GM23338 (cell line): ENCODE measurements at regions not wholly inside any gene's neighbourhood (a gene's known extent, or its start where the extent isn't known, plus 50 kb on each side); places are given as distances from the start of the nearest gene placed in this dataset.

Source experiments
- ATAC-seq: fragments of 200-7000 bp; cut with Tn5 transposase; 3 replicates; pipeline ENCODE4 v1.9.1; 2020
- DNase-seq: peaks from one replicate; pipeline ENCODE4 v3.0.0-alpha.2; 2015; ENCODE audit warnings: low spot score
- H2AFZ ChIP-seq: fragments of 200-600 bp; sonication (generic); 2 replicates; pipeline ENCODE4 v1.8.0; 2016; ENCODE audit warnings: antibody characterized with exemption, mild to moderate bottlenecking, moderate library complexity
- H3F3A ChIP-seq: fragments of 200-600 bp; sonication (generic); replicated peaks from 2 replicates; pipeline ENCODE4 v1.8.0; 2017; ENCODE audit warnings: antibody characterized with exemption, mixed run types, low read depth
- H3K27ac ChIP-seq: fragments of 200-600 bp; sonication (generic); 2 replicates; pipeline ENCODE4 v1.6.1; 2016; ENCODE audit warnings: low read depth
- H3K27me3 ChIP-seq: fragments of 200-600 bp; sonication (generic); 2 replicates; pipeline ENCODE4 v1.8.0; 2016; ENCODE audit warnings: mild to moderate bottlenecking, mixed run types, moderate library complexity; ENCODE audit not compliant: insufficient read depth
- H3K36me3 ChIP-seq: fragments of 200-600 bp; sonication (generic); 2 replicates; pipeline ENCODE4 v1.8.0; 2016; ENCODE audit warnings: mild to moderate bottlenecking; ENCODE audit not compliant: insufficient read depth
- H3K4me1 ChIP-seq: fragments of 200-600 bp; sonication (generic); 2 replicates; pipeline ENCODE4 v1.8.0; 2016; ENCODE audit warnings: mild to moderate bottlenecking, moderate library complexity; ENCODE audit not compliant: insufficient read depth
- H3K4me2 ChIP-seq: fragments of 200-600 bp; sonication (generic); 2 replicates; pipeline ENCODE4 v1.7.1; 2017; ENCODE audit warnings: mixed run types
- H3K4me3 ChIP-seq: fragments of 200-600 bp; sonication (generic); 2 replicates; pipeline ENCODE4 v1.6.1; 2016; ENCODE audit warnings: mixed run types
- H3K79me2 ChIP-seq: fragments of 200-600 bp; sonication (generic); replicated peaks from 2 replicates; pipeline ENCODE4 v1.8.0; 2017; ENCODE audit warnings: mild to moderate bottlenecking; ENCODE audit not compliant: insufficient read depth
- H3K9me2 ChIP-seq: fragments of 200-600 bp; sonication (generic); 2 replicates; pipeline ENCODE4 v1.8.0; 2017; ENCODE audit not compliant: insufficient read depth
- H4K20me1 ChIP-seq: fragments of 200-600 bp; sonication (generic); replicated peaks from 2 replicates; pipeline ENCODE4 v1.8.0; 2017; ENCODE audit warnings: mild to moderate bottlenecking; ENCODE audit not compliant: insufficient read depth
- H3K27ac Mint-ChIP-seq: 2 replicates; pipeline ENCODE4 v1.8.0; 2020; ENCODE audit warnings: inconsistent platforms, mild to moderate bottlenecking, moderate library complexity, mixed read lengths
- H3K27me3 Mint-ChIP-seq: 3 replicates; pipeline ENCODE4 v1.8.0; 2022; ENCODE audit warnings: low read depth, mild to moderate bottlenecking, moderate library complexity, mixed read lengths, inconsistent platforms; ENCODE audit not compliant: insufficient read depth, poor library complexity
- H3K36me3 Mint-ChIP-seq: 3 replicates; pipeline ENCODE4 v1.8.0; 2021; ENCODE audit warnings: low read depth, mild to moderate bottlenecking, inconsistent platforms, moderate library complexity, mixed read lengths
- H3K4me1 Mint-ChIP-seq: 3 replicates; pipeline ENCODE4 v1.8.0; 2020; ENCODE audit warnings: mild to moderate bottlenecking, inconsistent platforms, mixed read lengths
- H3K4me3 Mint-ChIP-seq: 3 replicates; pipeline ENCODE4 v1.8.0; 2021; ENCODE audit warnings: moderate library complexity, mild to moderate bottlenecking, inconsistent platforms, mixed read lengths
- H3K9me3 Mint-ChIP-seq: 3 replicates; pipeline ENCODE4 v1.8.0; 2020; ENCODE audit warnings: moderate library complexity, mild to moderate bottlenecking, inconsistent platforms, mixed read lengths
- CREB1 ChIP-seq: fragments of 250-450 bp; sonication (Bioruptor Pico); IDR thresholded peaks from 2 replicates; pipeline ENCODE4 v1.5.0; 2020; ENCODE audit warnings: low read depth, mild to moderate bottlenecking, moderate library complexity
- CTCF ChIP-seq, 2 experiments: fragments of 200-600 bp in 1 of 2; sonication (generic) in 1 of 2; conservative IDR thresholded peaks; 2 replicates each; pipeline versions ENCODE4 v1.5.1 to v1.6.1; 2016 to 2017; ENCODE audit warnings: antibody characterized with exemption in 2 of 2, low read depth in 2 of 2, mild to moderate bottlenecking in 2 of 2, moderate library complexity in 1 of 2
- EZH2 ChIP-seq: fragments of 200-600 bp; sonication (generic); IDR thresholded peaks from one replicate; pipeline ENCODE4 v1.8.0; 2017; ENCODE audit warnings: antibody characterized with exemption, mild to moderate bottlenecking, low read depth; ENCODE audit not compliant: unreplicated experiment
- EZH2phosphoT487 ChIP-seq: fragments of 200-600 bp; sonication (generic); IDR thresholded peaks from one replicate; pipeline ENCODE4 v1.8.1; 2018; ENCODE audit warnings: antibody characterized with exemption; ENCODE audit not compliant: unreplicated experiment
- JUNB ChIP-seq: IDR thresholded peaks from one replicate; pipeline ENCODE4 v1.6.1; 2016; ENCODE audit warnings: antibody characterized with exemption; ENCODE audit not compliant: unreplicated experiment
- NANOG ChIP-seq: IDR thresholded peaks from 2 replicates; pipeline ENCODE4 v1.6.1; 2016; ENCODE audit warnings: antibody characterized with exemption, borderline replicate concordance
- POLR2AphosphoS5 ChIP-seq: IDR thresholded peaks from 2 replicates; pipeline ENCODE4 v1.6.1; 2016; ENCODE audit warnings: antibody characterized with exemption, low read depth
- STAT1 ChIP-seq: IDR thresholded peaks from one replicate; pipeline ENCODE4 v1.6.1; 2016; ENCODE audit warnings: antibody characterized with exemption; ENCODE audit not compliant: unreplicated experiment
- ZNF114 ChIP-seq: fragments of 250-450 bp; sonication (Bioruptor Pico); IDR thresholded peaks from 2 replicates; pipeline ENCODE4 v1.5.0; 2020; ENCODE audit warnings: mild to moderate bottlenecking, moderate library complexity
- ZNF331 ChIP-seq: fragments of 250-450 bp; sonication (Bioruptor Pico); IDR thresholded peaks from 2 replicates; pipeline ENCODE4 v1.5.0; 2020; ENCODE audit warnings: low read depth, mild to moderate bottlenecking, moderate library complexity
- TF ChIP-seq, protein P1 (sequence below): IDR thresholded peaks from one replicate; pipeline ENCODE4 v1.6.1; 2018; ENCODE audit warnings: antibody characterized with exemption; ENCODE audit not compliant: unreplicated experiment
- TF ChIP-seq, protein P2 (sequence below): IDR thresholded peaks from 2 replicates; pipeline ENCODE4 v1.6.1; 2016; ENCODE audit warnings: antibody characterized with exemption
- TF ChIP-seq, protein P3 (sequence below): fragments of 250-450 bp; sonication (Bioruptor Pico); IDR thresholded peaks from 2 replicates; pipeline ENCODE4 v1.5.0; 2020; ENCODE audit warnings: mild to moderate bottlenecking, moderate library complexity

- Mint-ChIP-seq H3K27me3 (no peaks in the 10 kb centered on the region), H3K27ac (no peak overlapping the region), H3K36me3 (no peaks in the 10 kb centered on the region), H3K4me3 (no peak overlapping the region), H3K9me3 (no peaks in the 10 kb centered on the region), H3K4me1 (peaks cover 24% of the 10 kb centered on the region)
- Histone ChIP-seq H3K27me3 (no peaks in the 10 kb centered on the region), H3K9me2 (no peaks in the 10 kb centered on the region), H3K79me2 (no peaks in the 10 kb centered on the region), H3K4me1 (peaks cover 29% of the 10 kb centered on the region), H3K36me3 (no peaks in the 10 kb centered on the region), H2AFZ (no peak overlapping the region), H3K27ac (no peak overlapping the region), H3K4me3 (no peak overlapping the region), H3K4me2 (0 out of 2 replicates have a peak overlapping the region, but pooled peaks have one; percentile 8), H4K20me1 (no peaks in the 10 kb centered on the region), H3F3A (no peaks in the 10 kb centered on the region)
- DNase-seq (no peak), ATAC-seq (peak; percentile 39; the same call in 1 of the 3 replicates)
- TF ChIP-seq POLR2AphosphoS5 = no peak
- no peak for TF ChIP-seq ZNF331
- TF ChIP-seq ZNF114 (CRISPR knock-in tag) = no peak
- TF ChIP-seq NANOG = no peak
- no peak for TF ChIP-seq CREB1 (CRISPR knock-in tag)
- no peak for TF ChIP-seq CTCF (conservative IDR thresholded peaks at IDR 0.05; ENCODE audit: low read depth in 2 of 2)
- TF ChIP-seq, protein P1, sequence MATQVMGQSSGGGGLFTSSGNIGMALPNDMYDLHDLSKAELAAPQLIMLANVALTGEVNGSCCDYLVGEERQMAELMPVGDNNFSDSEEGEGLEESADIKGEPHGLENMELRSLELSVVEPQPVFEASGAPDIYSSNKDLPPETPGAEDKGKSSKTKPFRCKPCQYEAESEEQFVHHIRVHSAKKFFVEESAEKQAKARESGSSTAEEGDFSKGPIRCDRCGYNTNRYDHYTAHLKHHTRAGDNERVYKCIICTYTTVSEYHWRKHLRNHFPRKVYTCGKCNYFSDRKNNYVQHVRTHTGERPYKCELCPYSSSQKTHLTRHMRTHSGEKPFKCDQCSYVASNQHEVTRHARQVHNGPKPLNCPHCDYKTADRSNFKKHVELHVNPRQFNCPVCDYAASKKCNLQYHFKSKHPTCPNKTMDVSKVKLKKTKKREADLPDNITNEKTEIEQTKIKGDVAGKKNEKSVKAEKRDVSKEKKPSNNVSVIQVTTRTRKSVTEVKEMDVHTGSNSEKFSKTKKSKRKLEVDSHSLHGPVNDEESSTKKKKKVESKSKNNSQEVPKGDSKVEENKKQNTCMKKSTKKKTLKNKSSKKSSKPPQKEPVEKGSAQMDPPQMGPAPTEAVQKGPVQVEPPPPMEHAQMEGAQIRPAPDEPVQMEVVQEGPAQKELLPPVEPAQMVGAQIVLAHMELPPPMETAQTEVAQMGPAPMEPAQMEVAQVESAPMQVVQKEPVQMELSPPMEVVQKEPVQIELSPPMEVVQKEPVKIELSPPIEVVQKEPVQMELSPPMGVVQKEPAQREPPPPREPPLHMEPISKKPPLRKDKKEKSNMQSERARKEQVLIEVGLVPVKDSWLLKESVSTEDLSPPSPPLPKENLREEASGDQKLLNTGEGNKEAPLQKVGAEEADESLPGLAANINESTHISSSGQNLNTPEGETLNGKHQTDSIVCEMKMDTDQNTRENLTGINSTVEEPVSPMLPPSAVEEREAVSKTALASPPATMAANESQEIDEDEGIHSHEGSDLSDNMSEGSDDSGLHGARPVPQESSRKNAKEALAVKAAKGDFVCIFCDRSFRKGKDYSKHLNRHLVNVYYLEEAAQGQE = no peak
- TF ChIP-seq, protein P2, sequence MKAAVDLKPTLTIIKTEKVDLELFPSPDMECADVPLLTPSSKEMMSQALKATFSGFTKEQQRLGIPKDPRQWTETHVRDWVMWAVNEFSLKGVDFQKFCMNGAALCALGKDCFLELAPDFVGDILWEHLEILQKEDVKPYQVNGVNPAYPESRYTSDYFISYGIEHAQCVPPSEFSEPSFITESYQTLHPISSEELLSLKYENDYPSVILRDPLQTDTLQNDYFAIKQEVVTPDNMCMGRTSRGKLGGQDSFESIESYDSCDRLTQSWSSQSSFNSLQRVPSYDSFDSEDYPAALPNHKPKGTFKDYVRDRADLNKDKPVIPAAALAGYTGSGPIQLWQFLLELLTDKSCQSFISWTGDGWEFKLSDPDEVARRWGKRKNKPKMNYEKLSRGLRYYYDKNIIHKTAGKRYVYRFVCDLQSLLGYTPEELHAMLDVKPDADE = no peak
- TF ChIP-seq EZH2 = no peak
- TF ChIP-seq JUNB = no peak
- TF ChIP-seq EZH2phosphoT487 = no peak
- TF ChIP-seq STAT1 = no peak
- TF ChIP-seq, protein P3, sequence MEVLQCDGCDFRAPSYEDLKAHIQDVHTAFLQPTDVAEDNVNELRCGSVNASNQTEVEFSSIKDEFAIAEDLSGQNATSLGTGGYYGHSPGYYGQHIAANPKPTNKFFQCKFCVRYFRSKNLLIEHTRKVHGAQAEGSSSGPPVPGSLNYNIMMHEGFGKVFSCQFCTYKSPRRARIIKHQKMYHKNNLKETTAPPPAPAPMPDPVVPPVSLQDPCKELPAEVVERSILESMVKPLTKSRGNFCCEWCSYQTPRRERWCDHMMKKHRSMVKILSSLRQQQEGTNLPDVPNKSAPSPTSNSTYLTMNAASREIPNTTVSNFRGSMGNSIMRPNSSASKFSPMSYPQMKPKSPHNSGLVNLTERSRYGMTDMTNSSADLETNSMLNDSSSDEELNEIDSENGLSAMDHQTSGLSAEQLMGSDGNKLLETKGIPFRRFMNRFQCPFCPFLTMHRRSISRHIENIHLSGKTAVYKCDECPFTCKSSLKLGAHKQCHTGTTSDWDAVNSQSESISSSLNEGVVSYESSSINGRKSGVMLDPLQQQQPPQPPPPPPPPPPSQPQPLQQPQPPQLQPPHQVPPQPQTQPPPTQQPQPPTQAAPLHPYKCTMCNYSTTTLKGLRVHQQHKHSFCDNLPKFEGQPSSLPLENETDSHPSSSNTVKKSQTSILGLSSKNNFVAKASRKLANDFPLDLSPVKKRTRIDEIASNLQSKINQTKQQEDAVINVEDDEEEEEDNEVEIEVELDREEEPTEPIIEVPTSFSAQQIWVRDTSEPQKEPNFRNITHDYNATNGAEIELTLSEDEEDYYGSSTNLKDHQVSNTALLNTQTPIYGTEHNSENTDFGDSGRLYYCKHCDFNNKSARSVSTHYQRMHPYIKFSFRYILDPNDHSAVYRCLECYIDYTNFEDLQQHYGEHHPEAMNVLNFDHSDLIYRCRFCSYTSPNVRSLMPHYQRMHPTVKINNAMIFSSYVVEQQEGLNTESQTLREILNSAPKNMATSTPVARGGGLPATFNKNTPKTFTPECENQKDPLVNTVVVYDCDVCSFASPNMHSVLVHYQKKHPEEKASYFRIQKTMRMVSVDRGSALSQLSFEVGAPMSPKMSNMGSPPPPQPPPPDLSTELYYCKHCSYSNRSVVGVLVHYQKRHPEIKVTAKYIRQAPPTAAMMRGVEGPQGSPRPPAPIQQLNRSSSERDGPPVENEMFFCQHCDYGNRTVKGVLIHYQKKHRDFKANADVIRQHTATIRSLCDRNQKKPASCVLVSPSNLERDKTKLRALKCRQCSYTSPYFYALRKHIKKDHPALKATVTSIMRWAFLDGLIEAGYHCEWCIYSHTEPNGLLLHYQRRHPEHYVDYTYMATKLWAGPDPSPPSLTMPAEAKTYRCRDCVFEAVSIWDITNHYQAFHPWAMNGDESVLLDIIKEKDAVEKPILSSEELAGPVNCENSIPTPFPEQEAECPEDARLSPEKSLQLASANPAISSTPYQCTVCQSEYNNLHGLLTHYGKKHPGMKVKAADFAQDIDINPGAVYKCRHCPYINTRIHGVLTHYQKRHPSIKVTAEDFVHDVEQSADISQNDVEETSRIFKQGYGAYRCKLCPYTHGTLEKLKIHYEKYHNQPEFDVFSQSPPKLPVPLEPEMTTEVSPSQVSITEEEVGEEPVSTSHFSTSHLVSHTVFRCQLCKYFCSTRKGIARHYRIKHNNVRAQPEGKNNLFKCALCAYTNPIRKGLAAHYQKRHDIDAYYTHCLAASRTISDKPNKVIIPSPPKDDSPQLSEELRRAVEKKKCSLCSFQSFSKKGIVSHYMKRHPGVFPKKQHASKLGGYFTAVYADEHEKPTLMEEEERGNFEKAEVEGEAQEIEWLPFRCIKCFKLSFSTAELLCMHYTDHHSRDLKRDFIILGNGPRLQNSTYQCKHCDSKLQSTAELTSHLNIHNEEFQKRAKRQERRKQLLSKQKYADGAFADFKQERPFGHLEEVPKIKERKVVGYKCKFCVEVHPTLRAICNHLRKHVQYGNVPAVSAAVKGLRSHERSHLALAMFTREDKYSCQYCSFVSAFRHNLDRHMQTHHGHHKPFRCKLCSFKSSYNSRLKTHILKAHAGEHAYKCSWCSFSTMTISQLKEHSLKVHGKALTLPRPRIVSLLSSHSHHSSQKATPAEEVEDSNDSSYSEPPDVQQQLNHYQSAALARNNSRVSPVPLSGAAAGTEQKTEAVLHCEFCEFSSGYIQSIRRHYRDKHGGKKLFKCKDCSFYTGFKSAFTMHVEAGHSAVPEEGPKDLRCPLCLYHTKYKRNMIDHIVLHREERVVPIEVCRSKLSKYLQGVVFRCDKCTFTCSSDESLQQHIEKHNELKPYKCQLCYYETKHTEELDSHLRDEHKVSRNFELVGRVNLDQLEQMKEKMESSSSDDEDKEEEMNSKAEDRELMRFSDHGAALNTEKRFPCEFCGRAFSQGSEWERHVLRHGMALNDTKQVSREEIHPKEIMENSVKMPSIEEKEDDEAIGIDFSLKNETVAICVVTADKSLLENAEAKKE (CRISPR knock-in tag) = no peak
These were observed 109.6 kb upstream of the SP4 start for GRCh38 chr7:21317966-21318915.
